IMR-90 (cell line): ENCODE measurements at regions not wholly inside any gene's neighbourhood (a gene's known extent, or its start where the extent isn't known, plus 50 kb on each side); places are given as distances from the start of the nearest gene placed in this dataset.

Source experiments
- ATAC-seq: fragments of 200-7000 bp; cut with Tn5 transposase; 2 replicates; pipeline ENCODE4 v1.9.1; 2020; ENCODE audit warnings: low read depth, mild to moderate bottlenecking, moderate library complexity
- BruUV-seq: library from RNA; stranded (reverse); fragments of 400-500 nt; replicated peaks from 2 replicates; lab custom pipeline; 2021; lab: Mats Ljungman, UMichigan
- CTCF ChIA-PET: fragments of 300-600 bp; formaldehyde crosslinking; extraction: SDS; loops from one replicate; lab custom pipeline; 2021; ENCODE audit warnings: antibody characterized with exemption; lab: Yijun Ruan, JAX
- POLR2A ChIA-PET: fragments of 300-600 bp; sonication (Branson Sonifier 250); formaldehyde crosslinking; loops from one replicate; lab custom pipeline; 2022; ENCODE audit warnings: antibody characterized with exemption; ENCODE audit not compliant: unreplicated experiment; lab: Charles Lee
- DNase-seq: peaks from one replicate; pipeline ENCODE4 v3.0.0; 2013
- H2AFZ ChIP-seq: replicated peaks from 2 replicates; pipeline ENCODE3; 2013; ENCODE audit warnings: low read length, mild to moderate bottlenecking; ENCODE audit not compliant: poor library complexity
- H2AK5ac ChIP-seq: 2 replicates; pipeline ENCODE4 v1.6.1; 2013; ENCODE audit warnings: low read depth, low read length, inconsistent platforms
- H2AK9ac ChIP-seq: replicated peaks from 2 replicates; pipeline ENCODE3; 2013; ENCODE audit warnings: mild to moderate bottlenecking, low read depth, low read length, moderate library complexity; ENCODE audit not compliant: poor library complexity
- H2BK120ac ChIP-seq: 2 replicates; pipeline ENCODE4 v1.6.1; 2013; ENCODE audit warnings: low read depth, low read length, inconsistent platforms
- H2BK15ac ChIP-seq: 3 replicates; pipeline ENCODE4 v1.6.1; 2013; ENCODE audit warnings: low read depth, low read length, inconsistent platforms
- H2BK20ac ChIP-seq: 2 replicates; pipeline ENCODE4 v1.6.1; 2013; ENCODE audit warnings: low read depth, mild to moderate bottlenecking, inconsistent platforms, low read length, moderate library complexity
- H2BK5ac ChIP-seq: 2 replicates; pipeline ENCODE4 v1.6.1; 2013; ENCODE audit warnings: mild to moderate bottlenecking, low read depth, low read length, inconsistent platforms; ENCODE audit not compliant: poor library complexity, severe bottlenecking
- H3K14ac ChIP-seq: replicated peaks from 2 replicates; pipeline ENCODE4 v1.6.1; 2013; ENCODE audit warnings: low read depth, low read length, inconsistent platforms
- H3K18ac ChIP-seq: 2 replicates; pipeline ENCODE4 v1.6.1; 2013; ENCODE audit warnings: low read depth, low read length, control low read depth
- H3K23ac ChIP-seq: 2 replicates; pipeline ENCODE4 v1.6.1; 2013; ENCODE audit warnings: low read depth, low read length, inconsistent platforms
- H3K27ac ChIP-seq: 2 replicates; pipeline ENCODE4 v1.5.1; 2013; ENCODE audit warnings: mild to moderate bottlenecking, control low read depth, low read length; ENCODE audit not compliant: insufficient read depth
- H3K27me3 ChIP-seq: 2 replicates; pipeline ENCODE4 v1.6.1; 2013; ENCODE audit warnings: low read length; ENCODE audit not compliant: control insufficient read depth, insufficient read depth
- H3K36me3 ChIP-seq: 2 replicates; pipeline ENCODE4 v1.6.1; 2013; ENCODE audit warnings: low read length, mixed read lengths; ENCODE audit not compliant: control insufficient read depth, insufficient read depth
- H3K4ac ChIP-seq: 2 replicates; pipeline ENCODE4 v1.6.1; 2013; ENCODE audit warnings: low read depth, low read length, inconsistent platforms
- H3K4me1 ChIP-seq: 2 replicates; pipeline ENCODE4 v1.6.1; 2013; ENCODE audit warnings: low read length, mixed read lengths; ENCODE audit not compliant: control insufficient read depth, insufficient read depth
- H3K4me2 ChIP-seq: 2 replicates; pipeline ENCODE4 v1.6.1; 2013; ENCODE audit warnings: low read depth, mild to moderate bottlenecking, control low read depth, low read length, moderate library complexity
- H3K4me3 ChIP-seq: 2 replicates; pipeline ENCODE4 v1.5.1; 2013; ENCODE audit warnings: low read depth, mild to moderate bottlenecking, control low read depth, low read length, moderate library complexity; ENCODE audit not compliant: insufficient read depth
- H3K56ac ChIP-seq: 2 replicates; pipeline ENCODE4 v1.6.1; 2013; ENCODE audit warnings: low read length, inconsistent platforms; ENCODE audit not compliant: insufficient read depth; ENCODE audit errors: extremely low read depth
- H3K79me1 ChIP-seq, 2 experiments: 2 replicates each; pipeline ENCODE4 v1.6.1; 2013; ENCODE audit warnings: low read length in 2 of 2, inconsistent platforms in 1 of 2, low read depth in 1 of 2
- H3K9ac ChIP-seq: 2 replicates; pipeline ENCODE4 v1.6.1; 2013; ENCODE audit warnings: low read depth, low read length, control low read depth
- H3K9me1 ChIP-seq: 2 replicates; pipeline ENCODE4 v1.6.1; 2013; ENCODE audit warnings: low read length, inconsistent platforms; ENCODE audit not compliant: insufficient read depth
- H3K9me3 ChIP-seq: 2 replicates; pipeline ENCODE4 v1.6.1; 2013; ENCODE audit warnings: low read length; ENCODE audit not compliant: control insufficient read depth, insufficient read depth
- H4K20me1 ChIP-seq: 2 replicates; pipeline ENCODE4 v1.6.1; 2013; ENCODE audit warnings: low read length, inconsistent platforms; ENCODE audit not compliant: insufficient read depth
- H4K5ac ChIP-seq: 2 replicates; pipeline ENCODE4 v1.6.1; 2013; ENCODE audit warnings: mild to moderate bottlenecking, low read depth, low read length, control low read depth
- H4K8ac ChIP-seq, 2 experiments: 2 replicates each; pipeline ENCODE4 v1.6.1; 2013; ENCODE audit warnings: low read depth in 2 of 2, low read length in 2 of 2, control low read depth in 1 of 2, inconsistent platforms in 1 of 2
- H4K91ac ChIP-seq: 2 replicates; pipeline ENCODE4 v1.6.1; 2013; ENCODE audit warnings: low read depth, low read length, inconsistent platforms; ENCODE audit not compliant: insufficient read depth
- CEBPB ChIP-seq: IDR thresholded peaks from 2 replicates; pipeline ENCODE4 v1.6.1; 2012; ENCODE audit warnings: low read depth, low read length, improper control_type of control experiment
- CHD1 ChIP-seq: IDR thresholded peaks from 2 replicates; pipeline ENCODE4 v1.6.1; 2012; ENCODE audit warnings: low read depth, low read length, improper control_type of control experiment
- FOS ChIP-seq: fragments of 150-350 bp; IDR thresholded peaks from 2 replicates; pipeline ENCODE4 v1.6.1; 2016; ENCODE audit warnings: low read depth, low read length
- MAFK ChIP-seq: IDR thresholded peaks from 2 replicates; pipeline ENCODE4 v1.6.1; 2012; ENCODE audit warnings: low read depth, low read length, improper control_type of control experiment
- MAZ ChIP-seq: IDR thresholded peaks from 2 replicates; pipeline ENCODE4 v1.6.1; 2012; ENCODE audit warnings: low read depth, mild to moderate bottlenecking, low read length, improper control_type of control experiment, moderate library complexity, borderline replicate concordance
- MXI1 ChIP-seq: IDR thresholded peaks from 2 replicates; pipeline ENCODE4 v1.6.1; 2012; ENCODE audit warnings: low read depth, mild to moderate bottlenecking, low read length, moderate library complexity, borderline replicate concordance
- RCOR1 ChIP-seq: IDR thresholded peaks from 2 replicates; pipeline ENCODE4 v1.6.1; 2012; ENCODE audit warnings: mild to moderate bottlenecking, low read length, improper control_type of control experiment; ENCODE audit not compliant: insufficient replicate concordance
- RFX5 ChIP-seq: IDR thresholded peaks from 2 replicates; pipeline ENCODE4 v1.8.0; 2012; ENCODE audit warnings: low read depth, mild to moderate bottlenecking, low read length, moderate library complexity
- SMC3 ChIP-seq: fragments of 150-350 bp; IDR thresholded peaks from 2 replicates; pipeline ENCODE4 v1.6.1; 2016; ENCODE audit warnings: low read depth, mild to moderate bottlenecking, antibody characterized with exemption, low read length, moderate library complexity
- USF2 ChIP-seq: fragments of 150-350 bp; IDR thresholded peaks from 2 replicates; pipeline ENCODE4 v1.6.1; 2017; ENCODE audit warnings: mild to moderate bottlenecking, antibody characterized with exemption, low read length, low read depth
- dilution Hi-C: fragments of 300-500 bp; cut with HindIII; formaldehyde crosslinking; loops from one replicate; pipeline ENCODE4 v1.14.3; 2018; ENCODE audit warnings: low sequenced_read_pairs; ENCODE audit not compliant: unreplicated experiment
- in situ Hi-C: fragments of 300-500 bp; cut with MboI; formaldehyde crosslinking; loops from 3 replicates; pipeline ENCODE4 v1.14.3; 2019; ENCODE audit warnings: low sequenced_read_pairs, inconsistent platforms, mixed read lengths
- intact Hi-C: fragments of 100-400 bp; cut with micrococcal nuclease; formaldehyde crosslinking; loops from 2 replicates; pipeline ENCODE4 v1.10.0; 2022

- no peaks in the 10 kb centered on the region for H3K4me1 ChIP-seq
- no peaks in the 10 kb centered on the region for H3K36me3 ChIP-seq
- H3K27me3 ChIP-seq, result no peaks in the 10 kb centered on the region
- H2BK20ac ChIP-seq, result no peak overlapping the region
- ATAC-seq, result no peak
- H2AK9ac ChIP-seq, result no peak overlapping the region
- H3K9me1 ChIP-seq, result no peaks in the 10 kb centered on the region
- no peak overlapping the region for H3K9ac ChIP-seq
- in situ Hi-C loops, result no loop called here
- POLR2A ChIA-PET, result no interaction called here
- H3K23ac ChIP-seq, result no peak overlapping the region
- H2BK120ac ChIP-seq, result no peak overlapping the region
- BruUV-seq, result no TSS peak
- H3K9me3 ChIP-seq, result peaks cover 4% of the 10 kb centered on the region; the same call in 1 of the 2 replicates
- no peak overlapping the region for H2AK5ac ChIP-seq
- no peak overlapping the region for H4K91ac ChIP-seq
- TF ChIP-seq USF2 (no peak), MAFK (no peak), FOS (no peak), MXI1 (no peak), RFX5 (no peak), MAZ (no peak), CHD1 (no peak), RCOR1 (no peak), SMC3 (no peak), CEBPB (no peak)
- dilution Hi-C loops, result no loop called here
- CTCF ChIA-PET, result no interaction called here
- H3K79me1 ChIP-seq, result no peaks in the 10 kb centered on the region
- no peak overlapping the region for H3K14ac ChIP-seq
- H4K8ac ChIP-seq, result no peak overlapping the region
- H4K20me1 ChIP-seq, result no peaks in the 10 kb centered on the region
- no peak overlapping the region for H2BK5ac ChIP-seq
- H3K4me2 ChIP-seq, result no peak overlapping the region
- no peak overlapping the region for H2AFZ ChIP-seq
- no peak overlapping the region for H2BK15ac ChIP-seq
- intact Hi-C loops, result no loop called here
- no peak overlapping the region for H3K18ac ChIP-seq
- H3K56ac ChIP-seq, result no peak overlapping the region
- no peak overlapping the region for H3K4me3 ChIP-seq
- DNase-seq, result no peak
- no peak overlapping the region for H3K27ac ChIP-seq
- no peak overlapping the region for H4K5ac ChIP-seq
- H3K4ac ChIP-seq, result no peak overlapping the region
These were observed 90.4 kb upstream of the TLL1 start for GRCh38 chr4:165782623-165783022.
